PFSK-1 (cell line): ENCODE measurements at regions not wholly inside any gene's neighbourhood (a gene's known extent, or its start where the extent isn't known, plus 50 kb on each side); places are given as distances from the start of the nearest gene placed in this dataset.

Experiments used
- FOXP2 ChIP-seq: optimal IDR thresholded peaks from 2 replicates; pipeline ENCODE3; 2011; ENCODE audit warnings: borderline replicate concordance, control low read depth, inconsistent platforms; ENCODE audit not compliant: insufficient read depth; ENCODE audit errors: extremely low read length, extremely low read depth
- POLR2AphosphoS5 ChIP-seq: IDR thresholded peaks from 2 replicates; pipeline ENCODE4 v1.6.1; 2012; ENCODE audit warnings: low read depth, mild to moderate bottlenecking, control low read depth, low read length, moderate library complexity
- REST ChIP-seq, 2 experiments: IDR thresholded peaks; 2 replicates each; pipeline versions ENCODE4 v1.6.1 to v1.8.0; 2011 to 2012; ENCODE audit warnings: low read depth in 2 of 2, low read length in 2 of 2, control low read depth in 1 of 2, inconsistent platforms in 1 of 2, mild to moderate bottlenecking in 1 of 2, moderate library complexity in 1 of 2; ENCODE audit not compliant: insufficient read depth in 1 of 2
- SIN3A ChIP-seq: IDR thresholded peaks from 2 replicates; pipeline ENCODE4 v1.6.1; 2012; ENCODE audit warnings: mild to moderate bottlenecking, low read length, moderate library complexity, borderline replicate concordance; ENCODE audit not compliant: insufficient read depth
- TAF1 ChIP-seq: IDR thresholded peaks from 2 replicates; pipeline ENCODE4 v1.6.1; 2012; ENCODE audit warnings: low read length, control low read depth, borderline replicate concordance; ENCODE audit not compliant: insufficient read depth

GRCh38 chr22:49142296-49142695 is 685.4 kb downstream of the BRD1 start:
- no peak for TF ChIP-seq SIN3A
- TF ChIP-seq REST (IDR thresholded peaks at IDR 0.05; ENCODE audit: insufficient read depth in 1 of 2, low read depth in 2 of 2, low read length in 2 of 2), result no peak

GRCh38 chr22:49141761-49142160 is 685.9 kb downstream of the BRD1 start:
- TF ChIP-seq TAF1, result no peak
- TF ChIP-seq SIN3A, result no peak
- TF ChIP-seq REST (IDR thresholded peaks at IDR 0.05; ENCODE audit: insufficient read depth in 1 of 2, low read depth in 2 of 2, low read length in 2 of 2), result no peak
- no peak for TF ChIP-seq POLR2AphosphoS5
- TF ChIP-seq FOXP2, result no peak

GRCh38 chr22:49140911-49141665 is 686.6 kb downstream of the BRD1 start:
- TF ChIP-seq SIN3A, result no peak
- no peak for TF ChIP-seq REST (IDR thresholded peaks at IDR 0.05; ENCODE audit: insufficient read depth in 1 of 2, low read depth in 2 of 2, low read length in 2 of 2)
- no peak for TF ChIP-seq FOXP2
- no peak for TF ChIP-seq TAF1
- TF ChIP-seq POLR2AphosphoS5, result no peak

- TF ChIP-seq TAF1, result no peak
- TF ChIP-seq REST (IDR thresholded peaks at IDR 0.05; ENCODE audit: insufficient read depth in 1 of 2, low read depth in 2 of 2, low read length in 2 of 2), result no peak
- no peak for TF ChIP-seq FOXP2
- TF ChIP-seq POLR2AphosphoS5, result no peak
- no peak for TF ChIP-seq SIN3A
These were observed 688.1 kb downstream of the BRD1 start for GRCh38 chr22:49139492-49140151.
